ENCODE measurements at regions not wholly inside any gene's neighbourhood (a gene's known extent, or its start where the extent isn't known, plus 50 kb on each side); places are given as distances from the start of the nearest gene placed in this dataset.

DNA sequence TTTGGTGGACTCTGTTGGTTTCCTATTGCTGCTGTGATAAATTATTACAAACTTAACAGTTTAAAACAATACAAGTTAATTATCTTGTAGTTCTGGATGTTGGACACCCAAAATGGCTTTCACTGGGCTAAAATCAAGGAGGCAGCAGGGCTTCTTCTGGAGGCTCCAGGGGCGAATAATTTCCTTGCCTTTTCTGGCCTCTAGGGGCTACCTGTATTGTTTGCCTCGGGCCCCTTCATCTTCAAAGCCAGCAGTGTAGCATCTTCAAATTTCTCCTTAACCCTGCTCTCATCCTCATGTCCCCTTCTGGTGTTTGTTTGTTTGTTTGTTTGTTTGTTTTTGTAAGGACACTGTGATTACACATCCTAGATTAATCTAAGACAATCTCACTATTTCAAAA is 60.5 kb upstream of the ANKEF1 start:
- no peaks in the 10 kb centered on the region for H3K9me3 ChIP-seq (ENCODE audit: insufficient read depth, low read depth)
- TF ChIP-seq EZH2 (IDR thresholded peaks at IDR 0.05; ENCODE audit: low read depth), result no peak
- TF ChIP-seq, protein P1, sequence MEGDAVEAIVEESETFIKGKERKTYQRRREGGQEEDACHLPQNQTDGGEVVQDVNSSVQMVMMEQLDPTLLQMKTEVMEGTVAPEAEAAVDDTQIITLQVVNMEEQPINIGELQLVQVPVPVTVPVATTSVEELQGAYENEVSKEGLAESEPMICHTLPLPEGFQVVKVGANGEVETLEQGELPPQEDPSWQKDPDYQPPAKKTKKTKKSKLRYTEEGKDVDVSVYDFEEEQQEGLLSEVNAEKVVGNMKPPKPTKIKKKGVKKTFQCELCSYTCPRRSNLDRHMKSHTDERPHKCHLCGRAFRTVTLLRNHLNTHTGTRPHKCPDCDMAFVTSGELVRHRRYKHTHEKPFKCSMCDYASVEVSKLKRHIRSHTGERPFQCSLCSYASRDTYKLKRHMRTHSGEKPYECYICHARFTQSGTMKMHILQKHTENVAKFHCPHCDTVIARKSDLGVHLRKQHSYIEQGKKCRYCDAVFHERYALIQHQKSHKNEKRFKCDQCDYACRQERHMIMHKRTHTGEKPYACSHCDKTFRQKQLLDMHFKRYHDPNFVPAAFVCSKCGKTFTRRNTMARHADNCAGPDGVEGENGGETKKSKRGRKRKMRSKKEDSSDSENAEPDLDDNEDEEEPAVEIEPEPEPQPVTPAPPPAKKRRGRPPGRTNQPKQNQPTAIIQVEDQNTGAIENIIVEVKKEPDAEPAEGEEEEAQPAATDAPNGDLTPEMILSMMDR (conservative IDR thresholded peaks at IDR 0.05), result no peak
- CTCF ChIA-PET, result no interaction called here
- BruUV-seq (replicated peaks), result no TSS peak
- no peaks in the 10 kb centered on the region for H3K36me3 ChIP-seq (ENCODE audit: low read depth)
- intact Hi-C loops (cut with micrococcal nuclease; ENCODE audit: unreplicated experiment), result no loop called here
- no peaks in the 10 kb centered on the region for H3K27me3 ChIP-seq (ENCODE audit: insufficient read depth, low read depth)
- H3K27ac ChIP-seq, result no peak overlapping the region
- POLR2A ChIA-PET (ENCODE audit: unreplicated experiment), result no interaction called here
- H3K79me2 ChIP-seq (ENCODE audit: low read depth), result no peaks in the 10 kb centered on the region
- H3K4me3 ChIP-seq, result no peak overlapping the region
- H3K9me2 ChIP-seq (ENCODE audit: insufficient read depth), result no peaks in the 10 kb centered on the region
- peaks cover 11% of the 10 kb centered on the region; the same call in 1 of the 2 replicates for H3K4me1 ChIP-seq (replicated peaks; ENCODE audit: insufficient read depth)
- no peak overlapping the region for H3K4me2 ChIP-seq
- DNase-seq, result no peak
- H4K20me1 ChIP-seq (ENCODE audit: insufficient read depth), result no peaks in the 10 kb centered on the region
- no peaks in the 10 kb centered on the region for H3F3A ChIP-seq (ENCODE audit: insufficient read depth, low read depth)
- no peak overlapping the region for H2AFZ ChIP-seq

DNA sequence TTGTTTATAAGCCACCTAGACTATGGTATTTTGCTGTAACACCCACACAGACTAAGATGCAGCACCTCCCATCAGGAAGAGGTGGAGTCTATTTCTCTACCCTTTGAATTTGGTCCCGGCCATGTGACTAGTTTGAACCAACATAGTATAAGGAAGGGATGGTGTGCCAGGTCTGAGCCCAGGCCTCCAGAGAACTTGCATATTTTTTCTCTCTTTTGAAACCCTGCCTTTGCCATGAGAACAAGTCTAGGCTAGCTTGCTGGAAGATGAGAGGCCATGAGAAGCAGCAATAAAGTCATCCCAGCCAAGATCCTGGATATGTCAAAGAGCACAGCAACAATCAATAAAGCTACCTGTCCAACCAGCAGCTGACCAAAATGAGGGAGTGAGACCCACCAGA is 63.0 kb upstream of the ANKEF1 start:
- CTCF ChIA-PET, result no interaction called here
- no peaks in the 10 kb centered on the region for H3F3A ChIP-seq (ENCODE audit: insufficient read depth, low read depth)
- H3K4me2 ChIP-seq, result no peak overlapping the region
- DNase-seq, result no peak
- TF ChIP-seq, protein P1 (conservative IDR thresholded peaks at IDR 0.05), result no peak
- no peak for TF ChIP-seq EZH2 (IDR thresholded peaks at IDR 0.05; ENCODE audit: low read depth)
- H3K4me1 ChIP-seq (replicated peaks; ENCODE audit: insufficient read depth), result no peaks in the 10 kb centered on the region
- no TSS peak for BruUV-seq (replicated peaks)
- H3K27ac ChIP-seq, result no peak overlapping the region
- H3K27me3 ChIP-seq (ENCODE audit: insufficient read depth, low read depth), result no peaks in the 10 kb centered on the region
- H2AFZ ChIP-seq, result no peak overlapping the region
- no peaks in the 10 kb centered on the region for H4K20me1 ChIP-seq (ENCODE audit: insufficient read depth)
- intact Hi-C loops (cut with micrococcal nuclease; ENCODE audit: unreplicated experiment), result no loop called here
- no peaks in the 10 kb centered on the region for H3K79me2 ChIP-seq (ENCODE audit: low read depth)
- no peaks in the 10 kb centered on the region for H3K36me3 ChIP-seq (ENCODE audit: low read depth)
- no peak overlapping the region for H3K4me3 ChIP-seq
- no peaks in the 10 kb centered on the region for H3K9me3 ChIP-seq (ENCODE audit: insufficient read depth, low read depth)
- POLR2A ChIA-PET (ENCODE audit: unreplicated experiment), result no interaction called here
- H3K9me2 ChIP-seq (ENCODE audit: insufficient read depth), result no peaks in the 10 kb centered on the region

DNA sequence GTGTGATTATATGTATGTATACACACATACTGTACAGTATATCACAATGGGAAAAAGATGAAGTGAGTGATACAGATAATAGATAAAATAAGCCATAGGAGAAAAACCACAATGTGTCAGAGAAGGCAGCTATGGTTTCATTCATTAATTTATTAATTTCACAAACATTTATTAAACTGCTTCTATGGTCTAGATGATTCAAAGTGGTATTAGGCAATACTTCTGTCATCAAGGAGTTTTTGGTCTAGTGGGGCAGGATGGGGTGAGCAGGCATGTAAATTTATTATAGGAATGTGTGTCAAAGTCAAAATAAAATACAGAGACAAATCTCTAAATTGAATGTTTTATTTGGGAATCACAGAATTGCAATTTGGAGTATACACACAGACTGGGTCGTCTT is 65.2 kb upstream of the ANKEF1 start:
- Histone ChIP-seq H3K9me2 (ENCODE audit: insufficient read depth) (no peaks in the 10 kb centered on the region), H3K4me2 (no peak overlapping the region), H3K9me3 (ENCODE audit: insufficient read depth, low read depth) (no peaks in the 10 kb centered on the region), H3F3A (ENCODE audit: insufficient read depth, low read depth) (no peaks in the 10 kb centered on the region), H3K79me2 (ENCODE audit: low read depth) (no peaks in the 10 kb centered on the region), H3K27ac (no peak overlapping the region), H3K27me3 (ENCODE audit: insufficient read depth, low read depth) (no peaks in the 10 kb centered on the region), H2AFZ (no peak overlapping the region), H3K4me3 (no peak overlapping the region), H3K36me3 (ENCODE audit: low read depth) (no peaks in the 10 kb centered on the region), H3K4me1 (replicated peaks; ENCODE audit: insufficient read depth) (no peaks in the 10 kb centered on the region), H4K20me1 (ENCODE audit: insufficient read depth) (no peaks in the 10 kb centered on the region)
- TF ChIP-seq EZH2 (IDR thresholded peaks at IDR 0.05; ENCODE audit: low read depth), result no peak
- TF ChIP-seq, protein P1 (conservative IDR thresholded peaks at IDR 0.05), result no peak
- intact Hi-C loops (cut with micrococcal nuclease; ENCODE audit: unreplicated experiment), result no loop called here
- no peak for DNase-seq
- BruUV-seq (replicated peaks), result no TSS peak
- ChIA-PET CTCF (no interaction called here), POLR2A (ENCODE audit: unreplicated experiment) (no interaction called here)

Data from PC-9 (cell line).